ENCODE measurements at regions not wholly inside any gene's neighbourhood (a gene's known extent, or its start where the extent isn't known, plus 50 kb on each side); places are given as distances from the start of the nearest gene placed in this dataset.

- Histone ChIP-seq H4K91ac (ENCODE audit: insufficient read depth, low read depth, low read length) (no peak overlapping the region), H2BK120ac (ENCODE audit: low read depth, low read length) (no peak overlapping the region), H3K27me3 (ENCODE audit: control insufficient read depth, insufficient read depth, low read length) (no peaks in the 10 kb centered on the region), H4K8ac (ENCODE audit: low read depth in 2 of 2, low read length in 2 of 2) (0 out of 4 replicates have a peak overlapping the region, but pooled peaks of 1 of the 2 experiments have one; percentile 15), H3K18ac (ENCODE audit: low read depth, low read length) (no peak overlapping the region), H3K36me3 (ENCODE audit: control insufficient read depth, insufficient read depth, low read length) (no peaks in the 10 kb centered on the region), H2AK5ac (ENCODE audit: low read depth, low read length) (no peak overlapping the region), H2BK20ac (ENCODE audit: low read depth, low read length) (no peak overlapping the region), H3K23ac (ENCODE audit: low read depth, low read length) (no peak overlapping the region), H3K4me3 (ENCODE audit: insufficient read depth, low read depth, low read length) (no peak overlapping the region), H3K56ac (ENCODE audit: extremely low read depth, insufficient read depth, low read length) (no peak overlapping the region), H3K14ac (replicated peaks; ENCODE audit: low read depth, low read length) (no peak overlapping the region), H2BK5ac (ENCODE audit: low read depth, low read length, poor library complexity, severe bottlenecking) (no peak overlapping the region), H3K4me1 (ENCODE audit: control insufficient read depth, insufficient read depth, low read length) (no peaks in the 10 kb centered on the region), H3K4ac (ENCODE audit: low read depth, low read length) (no peak overlapping the region), H3K9me1 (ENCODE audit: insufficient read depth, low read length) (no peaks in the 10 kb centered on the region; the same call in 1 of the 2 replicates), H3K27ac (ENCODE audit: insufficient read depth, low read length) (no peak overlapping the region), H3K9me3 (ENCODE audit: control insufficient read depth, insufficient read depth, low read length) (no peaks in the 10 kb centered on the region), H4K5ac (ENCODE audit: low read depth, low read length) (no peak overlapping the region), H3K4me2 (ENCODE audit: low read depth, low read length) (no peak overlapping the region), H2AK9ac (replicated peaks; ENCODE audit: low read depth, low read length, poor library complexity) (no peak overlapping the region), H3K79me1 (ENCODE audit: low read depth in 1 of 2, low read length in 2 of 2) (no peaks in the 10 kb centered on the region; a peak in 1 of 4 replicates), H3K9ac (ENCODE audit: low read depth, low read length) (no peak overlapping the region), H2BK15ac (ENCODE audit: low read depth, low read length) (no peak overlapping the region), H2AFZ (replicated peaks; ENCODE audit: low read length, poor library complexity) (no peak overlapping the region), H4K20me1 (ENCODE audit: insufficient read depth, low read length) (no peaks in the 10 kb centered on the region)
- dilution Hi-C loops (cut with HindIII; ENCODE audit: low sequenced_read_pairs, unreplicated experiment), result no loop called here
- in situ Hi-C loops (cut with MboI; ENCODE audit: low sequenced_read_pairs), result no loop called here
- ATAC-seq (ENCODE audit: low read depth), result no peak
- CTCF ChIA-PET, result no interaction called here
- TF ChIP-seq POLR2A (IDR thresholded peaks at IDR 0.05; ENCODE audit: low read depth, low read length) (no peak), MAFK (IDR thresholded peaks at IDR 0.05; ENCODE audit: low read depth, low read length) (no peak), SMC3 (IDR thresholded peaks at IDR 0.05; ENCODE audit: low read depth, low read length) (no peak), BHLHE40 (IDR thresholded peaks at IDR 0.05; ENCODE audit: low read depth, low read length) (no peak), RAD21 (IDR thresholded peaks at IDR 0.05; ENCODE audit: low read length) (no peak), CEBPB (IDR thresholded peaks at IDR 0.05; ENCODE audit: low read depth, low read length) (no peak), MAZ (IDR thresholded peaks at IDR 0.05; ENCODE audit: borderline replicate concordance, low read depth, low read length) (no peak), CHD1 (IDR thresholded peaks at IDR 0.05; ENCODE audit: low read depth, low read length) (no peak)
- TF ChIP-seq, protein P1, sequence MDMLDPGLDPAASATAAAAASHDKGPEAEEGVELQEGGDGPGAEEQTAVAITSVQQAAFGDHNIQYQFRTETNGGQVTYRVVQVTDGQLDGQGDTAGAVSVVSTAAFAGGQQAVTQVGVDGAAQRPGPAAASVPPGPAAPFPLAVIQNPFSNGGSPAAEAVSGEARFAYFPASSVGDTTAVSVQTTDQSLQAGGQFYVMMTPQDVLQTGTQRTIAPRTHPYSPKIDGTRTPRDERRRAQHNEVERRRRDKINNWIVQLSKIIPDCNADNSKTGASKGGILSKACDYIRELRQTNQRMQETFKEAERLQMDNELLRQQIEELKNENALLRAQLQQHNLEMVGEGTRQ (IDR thresholded peaks at IDR 0.05; ENCODE audit: low read depth, low read length), result no peak
- TF ChIP-seq, protein P2, sequence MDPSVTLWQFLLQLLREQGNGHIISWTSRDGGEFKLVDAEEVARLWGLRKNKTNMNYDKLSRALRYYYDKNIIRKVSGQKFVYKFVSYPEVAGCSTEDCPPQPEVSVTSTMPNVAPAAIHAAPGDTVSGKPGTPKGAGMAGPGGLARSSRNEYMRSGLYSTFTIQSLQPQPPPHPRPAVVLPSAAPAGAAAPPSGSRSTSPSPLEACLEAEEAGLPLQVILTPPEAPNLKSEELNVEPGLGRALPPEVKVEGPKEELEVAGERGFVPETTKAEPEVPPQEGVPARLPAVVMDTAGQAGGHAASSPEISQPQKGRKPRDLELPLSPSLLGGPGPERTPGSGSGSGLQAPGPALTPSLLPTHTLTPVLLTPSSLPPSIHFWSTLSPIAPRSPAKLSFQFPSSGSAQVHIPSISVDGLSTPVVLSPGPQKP (IDR thresholded peaks at IDR 0.05; ENCODE audit: borderline replicate concordance, low read depth, low read length), result no peak
- TF ChIP-seq, protein P3, sequence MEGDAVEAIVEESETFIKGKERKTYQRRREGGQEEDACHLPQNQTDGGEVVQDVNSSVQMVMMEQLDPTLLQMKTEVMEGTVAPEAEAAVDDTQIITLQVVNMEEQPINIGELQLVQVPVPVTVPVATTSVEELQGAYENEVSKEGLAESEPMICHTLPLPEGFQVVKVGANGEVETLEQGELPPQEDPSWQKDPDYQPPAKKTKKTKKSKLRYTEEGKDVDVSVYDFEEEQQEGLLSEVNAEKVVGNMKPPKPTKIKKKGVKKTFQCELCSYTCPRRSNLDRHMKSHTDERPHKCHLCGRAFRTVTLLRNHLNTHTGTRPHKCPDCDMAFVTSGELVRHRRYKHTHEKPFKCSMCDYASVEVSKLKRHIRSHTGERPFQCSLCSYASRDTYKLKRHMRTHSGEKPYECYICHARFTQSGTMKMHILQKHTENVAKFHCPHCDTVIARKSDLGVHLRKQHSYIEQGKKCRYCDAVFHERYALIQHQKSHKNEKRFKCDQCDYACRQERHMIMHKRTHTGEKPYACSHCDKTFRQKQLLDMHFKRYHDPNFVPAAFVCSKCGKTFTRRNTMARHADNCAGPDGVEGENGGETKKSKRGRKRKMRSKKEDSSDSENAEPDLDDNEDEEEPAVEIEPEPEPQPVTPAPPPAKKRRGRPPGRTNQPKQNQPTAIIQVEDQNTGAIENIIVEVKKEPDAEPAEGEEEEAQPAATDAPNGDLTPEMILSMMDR (conservative IDR thresholded peaks at IDR 0.05; ENCODE audit: low read depth, low read length), result no peak
- intact Hi-C loops (cut with micrococcal nuclease), result no loop called here
- DNase-seq, result no peak
- BruUV-seq (replicated peaks), result no TSS peak
- POLR2A ChIA-PET (ENCODE audit: unreplicated experiment), result no interaction called here
Measured at GRCh38 chr15:36347272-36347858, 232.1 kb upstream of the CDIN1 start.

All from IMR-90 (cell line).